ENCODE measurements at regions not wholly inside any gene's neighbourhood (a gene's known extent, or its start where the extent isn't known, plus 50 kb on each side); places are given as distances from the start of the nearest gene placed in this dataset.

- no peak for TF ChIP-seq CTCF (IDR thresholded peaks at IDR 0.05)
- no peak for TF ChIP-seq POLR2A (IDR thresholded peaks at IDR 0.05)
- no peak for TF ChIP-seq EP300 (IDR thresholded peaks at IDR 0.05)
Measured at GRCh38 chr10:133021116-133021962, 66.4 kb upstream of the ADGRA1 start.

Measured in ovary (tissue), 3 donors.